Activated naive CD4-positive, alpha-beta T cell (primary cell): ENCODE measurements at regions not wholly inside any gene's neighbourhood (a gene's known extent, or its start where the extent isn't known, plus 50 kb on each side); places are given as distances from the start of the nearest gene placed in this dataset.

Source experiments
- DNase-seq, 4 experiments: peaks; one replicate each; lab custom pipeline; 2025; lab: John Stamatoyannopoulos, UW

DNA sequence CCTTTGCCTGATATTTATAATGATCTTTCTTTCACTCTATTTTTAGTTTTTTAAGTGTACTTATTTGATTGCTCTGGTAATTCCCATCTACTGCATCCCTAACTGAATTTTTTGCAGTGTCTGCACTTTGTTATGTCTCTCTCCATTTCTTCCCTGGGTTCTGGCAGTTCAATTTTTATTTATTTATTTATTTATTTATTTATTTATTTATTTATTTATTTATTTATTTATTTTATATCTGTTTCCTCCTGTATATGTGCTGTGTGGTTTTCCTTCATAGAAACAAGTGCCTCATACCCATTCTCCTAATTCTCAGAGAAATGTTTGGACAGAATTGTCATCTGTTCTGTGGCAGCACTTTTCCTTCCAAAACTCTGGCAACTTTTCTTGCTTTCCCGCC, 2370.8 kb upstream of the WWC1 start:
- no peak for DNase-seq

DNA sequence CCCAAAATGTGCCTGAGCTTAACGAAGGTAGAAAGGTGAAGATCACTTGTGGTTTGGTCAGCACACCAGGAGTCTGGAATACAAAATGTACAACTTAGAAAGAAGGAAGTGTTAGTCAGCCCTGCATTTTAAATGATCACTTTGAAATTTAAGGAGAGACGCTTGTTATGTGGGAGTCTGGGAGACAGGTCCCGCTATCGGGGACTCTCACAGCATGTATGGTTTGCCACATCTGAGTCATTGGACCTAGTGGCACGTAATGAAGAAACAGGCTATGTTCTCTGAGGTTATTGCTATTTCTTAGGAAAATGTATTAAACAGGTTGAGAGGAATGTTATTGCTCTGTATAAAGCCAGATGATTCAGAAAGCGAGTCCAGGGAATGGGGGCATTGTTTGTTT, 2362.5 kb upstream of the WWC1 start:
- DNase-seq = no peak

DNA sequence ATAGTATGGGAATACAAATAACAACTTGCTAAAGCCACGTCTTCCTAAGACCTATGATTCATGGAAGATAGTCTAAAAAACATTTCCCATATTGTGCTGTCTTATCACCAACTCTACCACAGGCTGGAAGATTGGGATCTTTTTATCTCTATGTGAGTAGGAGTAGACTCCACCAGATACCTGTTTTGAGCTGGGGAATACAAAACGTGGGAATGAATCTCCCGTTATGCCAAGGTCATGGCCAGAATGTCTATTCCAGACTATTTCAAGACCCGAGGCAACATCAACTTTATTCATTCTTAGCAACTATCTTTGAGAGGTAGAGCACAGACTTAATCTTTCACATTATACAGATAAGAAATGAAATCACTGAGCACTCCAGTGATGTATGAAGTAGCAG, 2350.9 kb upstream of the WWC1 start:
- no peak for DNase-seq

DNA sequence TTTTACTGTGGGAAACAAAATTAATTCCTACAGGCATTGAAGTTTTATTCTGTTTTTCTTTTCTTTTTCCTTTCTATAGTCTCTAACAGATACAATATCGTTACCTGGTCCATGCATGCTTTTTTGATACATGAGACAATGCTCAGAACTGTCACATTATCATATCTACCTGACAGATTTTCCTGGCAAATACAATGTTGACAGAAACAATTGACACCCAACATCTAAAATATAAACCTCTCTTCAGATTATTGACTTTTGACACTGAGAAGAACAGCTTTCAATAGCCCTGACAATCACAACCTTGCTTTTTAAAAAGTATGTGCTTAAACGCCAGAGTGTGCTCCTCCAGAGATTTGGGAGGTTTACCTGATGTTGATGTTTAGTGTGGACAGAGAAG, 2334.6 kb upstream of the WWC1 start:
- DNase-seq = no peak

DNA sequence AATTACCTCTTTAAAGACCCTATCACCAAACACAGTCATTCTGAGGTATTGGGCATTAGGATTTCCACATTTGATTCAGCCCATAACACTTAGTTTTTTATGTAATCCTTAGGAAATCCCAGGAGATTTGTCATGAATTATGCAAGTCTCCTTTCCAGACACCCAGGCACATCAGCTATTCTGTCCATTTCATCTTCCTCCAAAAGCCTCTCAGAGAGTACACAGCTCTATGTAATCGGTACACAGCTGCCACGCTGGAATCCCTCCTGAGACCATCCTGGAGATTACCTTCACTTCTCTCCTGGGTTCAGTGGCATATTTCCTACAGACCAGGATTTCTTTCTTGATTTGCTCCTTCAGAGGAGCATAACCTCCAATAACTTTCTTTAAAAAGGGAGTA, 2309.8 kb upstream of the WWC1 start:
- no peak for DNase-seq

DNA sequence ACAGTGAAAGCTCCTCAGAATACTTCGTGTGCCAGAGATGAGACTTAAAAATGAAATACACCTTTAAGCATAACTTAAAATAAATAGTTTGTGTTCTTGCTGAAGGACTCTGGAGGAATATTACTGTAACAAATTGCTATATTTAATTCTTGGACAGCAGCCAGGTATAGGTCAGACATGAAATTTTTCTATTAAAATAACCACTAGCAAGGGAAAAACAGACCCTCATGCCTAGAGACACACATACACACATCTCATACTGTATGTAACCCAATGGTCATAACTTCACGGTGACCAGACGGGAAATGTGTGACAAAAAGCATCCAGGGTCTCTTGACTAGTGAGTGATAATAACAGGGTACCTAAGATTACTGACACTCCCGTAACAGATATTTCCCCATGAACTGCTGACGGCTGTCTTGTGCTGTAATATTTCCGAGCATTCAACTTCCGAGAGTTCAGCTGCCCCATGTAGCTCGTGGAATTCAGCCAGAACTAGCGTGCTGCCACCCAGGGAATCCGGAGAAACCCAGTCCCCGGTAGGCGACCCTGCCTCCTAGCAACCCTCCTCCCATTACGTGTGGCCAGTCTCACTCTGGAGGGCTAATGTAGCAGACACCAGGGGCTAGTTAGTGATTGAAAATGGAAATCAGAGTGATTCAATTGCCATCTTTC, 2295.1 kb upstream of the WWC1 start:
- no peak for DNase-seq

DNA sequence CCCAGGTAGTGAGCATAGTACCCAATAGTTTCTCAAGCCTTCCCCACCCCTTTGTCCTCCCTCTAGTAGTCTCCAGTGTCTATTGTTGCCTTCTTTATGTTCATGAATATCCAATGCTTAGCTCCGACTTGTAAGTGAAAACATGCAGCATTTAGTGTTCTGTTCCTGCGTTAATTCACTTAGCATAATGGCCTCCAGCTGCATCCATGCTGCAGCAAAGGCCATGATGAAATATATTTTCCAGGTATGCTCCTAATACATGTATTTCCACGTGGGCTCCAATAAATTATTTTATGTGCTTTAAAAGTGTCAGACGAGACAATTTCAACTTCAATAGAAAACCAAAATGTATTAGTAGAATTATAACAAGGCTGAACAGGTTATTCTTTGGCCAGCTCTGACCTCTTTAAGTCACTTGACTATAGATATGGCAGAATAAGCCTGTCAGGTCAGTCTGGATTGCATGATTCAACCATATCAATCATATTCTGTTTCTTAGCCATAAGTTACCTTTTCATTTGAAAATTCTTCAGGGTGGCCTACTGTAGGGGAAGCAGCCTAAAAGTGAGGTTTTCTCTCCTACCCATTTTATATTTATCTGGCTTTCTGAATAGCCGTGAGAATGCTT, 2291.6 kb upstream of the WWC1 start:
- DNase-seq = no peak

DNA sequence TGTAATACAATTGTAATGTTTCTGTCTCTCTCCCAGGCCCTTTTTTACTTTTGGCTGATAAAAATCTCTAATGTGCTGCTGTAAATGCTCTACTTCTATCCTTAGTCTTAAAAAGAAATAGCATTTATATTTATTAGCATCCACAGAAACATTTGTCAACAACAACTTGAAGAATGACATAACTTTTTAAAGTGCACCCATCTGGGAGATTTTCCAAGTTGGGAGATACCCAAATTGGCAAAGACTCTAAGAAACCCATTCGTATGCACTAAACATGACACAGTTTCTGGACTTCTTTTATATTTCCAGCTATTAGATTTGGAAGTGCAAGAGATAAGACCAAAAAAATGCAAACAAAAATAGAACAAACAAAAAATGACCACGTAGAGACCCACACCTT, 2287.4 kb upstream of the WWC1 start:
- no peak for DNase-seq

DNA sequence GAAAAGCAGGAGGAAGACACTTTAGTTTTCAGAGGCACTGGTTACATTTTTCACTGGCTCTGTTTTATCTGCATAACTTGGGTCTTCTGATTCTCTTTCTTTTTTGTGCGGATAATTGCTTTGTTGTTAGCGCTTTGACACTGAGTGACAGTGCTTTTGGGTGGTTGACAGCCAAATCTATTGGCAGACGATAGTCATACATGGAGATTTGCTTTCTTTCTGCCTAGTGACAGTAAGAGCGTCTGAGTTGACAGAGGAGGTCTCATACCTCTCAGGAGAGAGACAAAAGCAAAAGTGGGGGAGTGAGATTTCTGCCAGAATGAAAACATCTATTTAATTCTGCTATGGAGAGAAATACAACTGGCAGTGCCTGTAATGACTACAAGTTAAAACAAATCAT, 2278.0 kb upstream of the WWC1 start:
- DNase-seq = no peak

DNA sequence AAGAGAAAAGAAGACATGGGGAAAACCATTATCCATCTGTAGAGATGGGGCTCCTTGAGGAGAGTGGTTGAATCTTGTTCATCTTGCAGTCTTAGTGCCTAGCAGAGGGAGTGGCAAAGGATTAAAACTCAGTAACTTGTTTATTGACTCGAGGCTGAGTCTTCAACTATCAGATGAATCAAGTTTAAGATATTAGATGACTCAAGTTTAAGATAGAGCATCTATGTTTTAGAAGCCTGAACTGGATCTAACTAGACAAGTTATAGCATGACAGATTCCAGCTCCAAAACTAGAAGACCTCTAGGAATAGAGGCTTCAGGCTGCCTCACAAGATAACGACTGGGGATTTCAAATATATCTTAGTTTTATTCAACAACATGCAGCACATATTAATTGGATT, 2277.2 kb upstream of the WWC1 start:
- DNase-seq = no peak

DNA sequence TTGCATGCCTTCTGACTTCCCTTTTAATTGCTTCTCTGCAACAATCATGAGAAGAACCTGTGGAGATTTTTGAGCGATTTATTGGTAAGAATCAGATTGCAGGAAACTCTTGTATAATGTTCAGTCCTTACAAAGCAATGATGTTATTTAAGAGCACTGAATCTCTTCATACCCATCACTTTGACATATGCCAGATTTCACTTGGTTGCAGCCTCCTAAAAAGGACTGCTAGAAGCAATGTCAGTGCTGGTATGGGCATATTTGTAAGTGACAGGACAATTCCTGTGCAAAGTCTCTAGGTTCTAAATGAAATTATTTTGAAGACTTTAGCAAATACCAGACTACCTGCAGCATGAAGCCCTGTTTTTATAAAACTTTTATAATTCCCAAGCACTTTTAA, 2272.7 kb upstream of the WWC1 start:
- DNase-seq = no peak

DNA sequence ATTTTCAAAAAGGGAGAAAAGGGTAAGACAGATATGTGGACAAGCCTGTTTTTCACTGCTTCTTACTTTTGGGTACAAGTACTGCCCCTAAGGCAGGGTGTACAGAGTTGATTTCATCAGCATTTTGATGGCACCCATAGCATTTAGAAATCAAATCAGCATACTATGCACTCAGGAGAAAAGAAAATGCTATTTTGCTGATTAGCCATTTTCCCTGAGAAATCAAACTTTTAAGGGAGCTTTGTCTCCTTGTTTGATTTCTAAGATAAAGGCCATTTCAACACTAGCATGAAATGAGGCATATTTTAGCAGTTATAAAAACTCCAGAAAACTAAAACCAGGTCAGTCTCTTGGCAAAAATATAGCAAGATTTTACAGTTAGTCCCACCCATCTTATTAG, 2269.4 kb upstream of the WWC1 start:
- no peak for DNase-seq

DNA sequence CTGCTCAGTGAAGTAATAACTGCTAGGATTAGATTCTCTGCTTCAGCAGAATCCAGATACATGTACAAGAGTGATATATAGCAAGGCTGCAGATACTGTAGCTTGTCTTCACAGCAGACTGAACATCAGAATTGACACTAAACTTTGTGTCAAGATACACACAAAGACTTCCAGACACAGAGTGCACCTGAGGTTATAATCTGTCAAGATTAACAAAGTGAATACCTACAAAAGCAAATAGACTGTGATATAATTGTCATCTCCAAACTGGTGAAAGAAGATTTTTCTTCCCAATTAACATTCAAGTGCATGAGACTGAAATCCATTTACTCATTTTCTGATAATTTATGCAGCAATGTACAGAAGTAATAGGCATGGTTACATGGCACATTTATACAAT, 2266.5 kb upstream of the WWC1 start:
- DNase-seq = no peak

DNA sequence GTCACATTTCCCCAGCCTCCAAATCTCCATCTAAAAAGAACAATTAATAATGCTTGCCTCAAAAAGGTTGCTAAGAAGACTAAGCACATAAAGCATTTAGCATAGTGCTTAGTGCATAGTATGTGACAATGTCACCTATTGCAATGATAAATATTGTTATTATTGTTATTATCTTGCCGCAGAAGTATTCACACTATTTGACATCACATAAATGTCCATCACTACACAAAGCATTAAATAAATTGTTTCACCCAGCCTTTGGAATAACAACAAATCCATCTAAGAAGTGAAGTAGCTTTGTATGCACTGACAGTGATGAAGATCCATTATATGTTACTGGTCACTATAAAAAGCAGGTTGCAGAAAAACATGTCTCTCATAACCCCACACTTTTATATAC, 2263.9 kb upstream of the WWC1 start:
- no peak for DNase-seq

DNA sequence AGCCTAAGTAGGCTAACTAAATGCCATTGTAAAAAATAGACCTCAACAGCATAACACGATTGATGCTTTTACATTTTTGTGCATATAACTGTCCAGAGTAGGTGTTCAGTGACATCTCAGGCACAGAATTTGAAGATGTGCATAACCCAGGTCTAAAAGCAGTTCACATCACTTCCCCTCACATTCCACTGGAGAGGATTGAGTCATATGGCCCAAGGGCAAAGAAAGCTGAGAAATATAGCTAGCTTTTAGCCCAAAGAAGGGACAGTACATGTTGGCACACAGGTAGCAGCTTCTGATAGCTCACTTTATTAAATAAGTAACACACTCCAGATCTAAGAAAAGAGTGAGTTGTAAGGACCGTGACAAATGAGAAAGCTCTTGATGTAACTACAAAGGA, 2259.5 kb upstream of the WWC1 start:
- no peak for DNase-seq

DNA sequence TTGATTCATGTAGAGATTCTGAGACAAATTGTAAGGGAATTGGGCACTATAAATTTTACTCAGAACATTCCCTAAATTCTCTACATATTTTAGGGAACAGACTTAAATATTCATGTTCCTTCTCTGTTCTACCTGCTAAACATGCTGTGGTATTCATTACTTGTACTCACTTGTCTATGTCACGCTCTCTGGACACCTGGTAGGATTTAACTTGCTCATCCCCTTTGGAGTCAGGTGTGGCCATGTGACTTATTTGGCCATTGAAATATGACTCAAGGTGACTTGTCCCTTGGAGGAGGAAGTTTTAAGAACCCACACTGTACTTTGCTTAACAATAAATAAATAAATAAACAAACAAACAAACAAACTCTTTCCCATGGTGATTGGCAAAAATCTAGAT, 2258.8 kb upstream of the WWC1 start:
- DNase-seq = no peak

DNA sequence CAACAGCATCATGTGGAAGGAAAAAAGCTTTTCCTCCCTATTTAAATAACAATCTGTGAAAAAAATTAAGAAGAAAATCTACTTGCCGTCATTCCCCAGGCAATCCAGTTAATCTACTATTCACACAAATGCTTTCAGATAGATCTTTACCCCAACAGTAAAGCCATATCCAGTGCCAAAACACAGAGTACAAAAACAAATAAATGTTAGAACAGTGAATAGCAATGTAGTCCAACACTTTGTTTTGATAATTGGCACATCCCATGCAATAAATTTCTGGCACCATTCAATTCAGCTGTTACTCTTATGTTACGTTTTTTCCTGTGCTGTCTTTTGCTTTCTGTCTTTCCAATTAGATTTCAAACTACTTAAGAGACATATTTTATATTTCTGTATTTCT, 2245.5 kb upstream of the WWC1 start:
- no peak for DNase-seq

DNA sequence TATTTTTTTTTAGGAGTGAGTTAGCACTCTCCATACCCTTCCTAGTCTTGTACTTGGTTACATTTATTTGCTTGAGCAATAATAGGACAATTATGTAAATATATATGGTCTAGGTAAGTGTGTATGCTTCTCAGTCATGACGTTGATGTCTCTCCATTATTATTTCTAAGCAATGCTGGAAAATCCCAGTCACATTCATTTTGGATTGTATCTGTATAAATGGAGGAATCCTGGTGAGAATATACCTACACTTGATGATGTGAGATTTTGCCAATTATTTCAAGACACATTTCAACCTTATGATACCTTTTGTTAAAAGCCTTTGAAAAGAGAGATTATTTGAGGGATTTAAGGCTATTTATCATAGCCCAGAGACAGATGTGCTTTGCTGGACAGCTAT, 2244.5 kb upstream of the WWC1 start:
- no peak for DNase-seq

DNA sequence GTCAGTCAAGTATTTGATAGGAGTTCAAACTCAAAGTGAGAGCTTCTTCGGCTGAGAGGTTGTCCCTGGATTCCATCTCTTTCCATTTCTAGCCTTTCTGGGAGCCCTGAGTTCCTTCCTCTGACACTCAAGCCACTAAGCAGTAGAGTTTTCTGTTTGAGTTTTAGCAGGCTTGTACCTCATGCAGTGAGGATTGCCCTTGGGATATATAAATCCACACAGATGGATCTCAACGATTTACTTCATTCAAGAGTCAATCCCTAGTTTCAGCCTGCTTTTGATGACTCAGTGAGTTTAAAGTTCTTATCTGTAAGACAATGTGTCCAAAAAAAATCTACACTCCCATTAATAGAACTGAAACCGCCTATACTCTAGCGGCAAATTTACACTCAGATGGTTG, 2240.9 kb upstream of the WWC1 start:
- DNase-seq = no peak

DNA sequence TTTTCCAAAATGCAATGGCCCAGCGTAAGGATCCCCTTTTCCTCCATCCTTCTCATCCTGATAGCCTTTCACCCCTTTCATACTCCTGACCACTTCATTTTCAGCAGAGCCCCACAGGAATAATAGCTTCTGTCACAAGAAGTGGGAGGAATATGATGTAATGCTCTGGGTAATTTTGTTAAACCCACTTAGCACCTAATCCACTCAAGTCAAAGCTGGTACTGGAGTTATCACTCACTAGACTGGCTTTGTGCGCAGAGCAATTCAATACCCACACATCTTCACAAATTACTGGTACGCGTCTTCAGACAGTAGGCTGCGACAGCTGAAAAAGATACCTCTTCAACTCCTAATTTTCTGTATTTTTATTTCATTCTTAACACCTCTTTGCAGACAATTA, 2232.8 kb upstream of the WWC1 start:
- DNase-seq = no peak

DNA sequence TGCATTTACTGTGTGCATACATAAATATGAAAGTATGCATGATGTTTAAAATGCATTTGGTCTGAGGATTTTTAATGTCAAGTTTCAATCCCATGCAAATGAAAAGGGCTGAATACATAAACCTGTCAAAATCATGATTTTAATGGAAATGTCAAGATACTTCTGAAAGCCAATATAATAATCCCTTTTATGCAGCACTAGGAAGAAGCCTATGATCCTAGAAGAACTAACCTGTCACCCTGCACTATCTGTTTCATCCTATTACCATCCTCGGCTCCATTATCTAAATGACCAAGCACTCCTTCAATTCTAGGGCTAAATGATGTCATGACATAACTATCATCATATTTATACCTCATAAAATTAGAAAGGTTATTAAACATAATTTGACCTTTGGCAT, 2229.4 kb upstream of the WWC1 start:
- DNase-seq = no peak

DNA sequence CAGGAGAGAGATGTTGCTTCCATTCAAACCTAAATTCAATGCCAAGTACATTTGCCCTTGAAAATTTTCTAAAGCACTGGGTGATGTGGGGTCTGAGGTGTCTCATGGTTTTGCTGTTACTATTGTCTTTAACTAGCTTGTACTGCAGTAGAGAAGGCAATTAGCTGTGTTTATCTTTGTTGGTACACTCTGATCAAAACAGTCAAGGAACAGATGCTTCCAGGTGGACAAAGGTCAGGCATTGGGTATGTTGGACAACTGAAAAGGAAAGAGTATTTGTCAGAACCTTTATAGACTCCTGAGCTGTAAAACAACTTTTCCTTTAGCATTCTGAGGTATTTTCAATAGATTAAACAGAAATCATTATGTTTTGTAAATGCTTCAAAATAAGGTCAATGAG, 2228.7 kb upstream of the WWC1 start:
- DNase-seq = no peak

DNA sequence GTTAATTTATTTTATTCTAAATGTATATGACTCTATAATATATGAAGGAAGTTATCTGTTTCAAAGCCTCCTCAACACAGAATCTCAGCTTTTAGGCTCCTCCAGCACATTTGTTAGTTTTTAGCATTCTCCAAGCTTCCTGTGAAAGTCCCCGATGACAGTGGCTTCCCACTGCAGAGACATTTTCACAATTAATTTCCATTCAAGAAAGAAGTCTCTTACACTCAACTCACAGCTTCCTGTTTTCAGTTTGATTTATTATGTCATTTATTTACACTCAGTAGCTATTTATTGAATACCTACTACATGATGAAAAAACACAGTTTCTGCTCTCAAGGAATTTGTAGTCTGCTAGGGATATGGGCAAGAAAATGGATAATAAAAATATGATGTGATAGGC, 2228.2 kb upstream of the WWC1 start:
- no peak for DNase-seq

DNA sequence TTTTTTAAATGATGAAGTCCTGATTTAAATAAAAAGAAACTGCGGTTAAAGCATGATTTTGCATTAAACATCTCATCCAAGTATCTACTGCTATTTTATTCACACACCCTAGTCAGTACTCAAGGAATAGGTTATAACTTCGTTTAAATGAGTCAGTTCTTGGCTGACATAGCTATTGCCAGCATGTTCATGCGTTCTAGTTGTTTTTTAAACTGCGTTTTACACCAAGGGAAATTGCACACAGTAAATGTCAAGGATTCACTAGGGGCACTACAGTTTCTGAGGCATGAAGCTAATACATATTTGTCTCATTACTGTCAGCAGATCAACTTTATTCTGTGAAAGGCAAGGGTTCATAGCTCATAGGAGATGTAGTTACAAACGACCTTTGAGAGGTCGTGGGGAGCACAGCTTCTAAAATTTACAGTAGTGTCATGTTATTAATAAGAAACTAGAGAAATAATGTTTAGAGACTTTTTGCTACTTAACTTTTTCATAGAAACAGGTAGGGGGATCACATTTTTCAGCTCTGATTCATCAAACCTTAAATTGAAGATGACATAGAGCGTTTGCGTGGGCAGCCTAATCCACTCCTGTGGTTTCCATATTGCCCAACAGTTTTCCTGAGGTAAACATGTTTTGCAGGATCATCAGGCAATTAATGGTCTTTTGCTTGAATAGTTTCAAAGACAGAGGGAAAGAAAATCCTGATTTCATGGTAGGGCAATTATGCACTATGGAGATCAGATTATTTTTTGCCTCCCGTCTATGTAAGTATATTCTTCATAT, 2222.7 kb upstream of the WWC1 start:
- DNase-seq = no peak
